Right ventricle myocardium inferior (tissue), 1 donor: ENCODE measurements at regions not wholly inside any gene's neighbourhood (a gene's known extent, or its start where the extent isn't known, plus 50 kb on each side); places are given as distances from the start of the nearest gene placed in this dataset.

Experiments used
- ATAC-seq: fragments of 200-7000 bp; cut with Tn5 transposase; one replicate; pipeline ENCODE4 v1.9.1; 2020; ENCODE audit warnings: mild to moderate bottlenecking, moderate library complexity
- DNase-seq: peaks from one replicate; pipeline ENCODE4 v3.0.0; 2021; ENCODE audit errors: missing footprints
- intact Hi-C: fragments of 100-400 bp; cut with DNase I; formaldehyde crosslinking; loops from one replicate; pipeline ENCODE4 v1.11.0; 2022
- donor health status: DM: no; HTN: yes; CAD: no; lungs with severe emphysema.

DNA sequence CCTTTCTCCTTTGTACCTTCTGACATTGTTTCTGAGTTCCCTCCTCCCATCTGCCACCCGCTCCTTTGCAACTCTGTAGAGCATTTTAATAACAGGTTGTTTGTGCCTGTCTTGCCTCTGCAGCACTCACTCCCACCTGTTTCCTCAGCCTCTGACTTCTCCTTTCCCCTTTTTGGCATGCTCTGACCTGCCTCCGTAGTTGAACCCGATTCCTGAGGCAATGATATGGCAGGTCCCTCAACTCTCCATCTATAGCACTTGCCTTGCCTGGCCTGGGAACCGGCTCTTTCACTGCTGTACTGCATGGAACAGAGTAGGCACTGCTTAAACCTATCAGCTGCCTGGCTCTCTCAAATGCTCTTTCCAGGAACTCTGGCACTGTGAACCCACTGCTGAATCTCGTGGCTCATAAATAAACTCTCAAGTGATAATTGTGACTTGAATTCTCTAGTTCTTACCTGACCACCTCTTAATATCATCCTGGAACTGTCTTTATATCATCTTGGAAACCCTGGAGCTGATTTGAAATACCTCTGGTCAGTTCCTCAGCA is 50.3 kb downstream of the UTRN start:
- DNase-seq (no peak), ATAC-seq (no peak)
- intact Hi-C loops: no loop called here

- intact Hi-C loops: no loop called here
- no peak for DNase-seq
- no peak for ATAC-seq
These were observed 50.8 kb downstream of the UTRN start for GRCh38 chr6:144335914-144336313.

- no peak for ATAC-seq
- intact Hi-C loops: no loop called here
- no peak for DNase-seq
These were observed 51.8 kb downstream of the UTRN start for GRCh38 chr6:144336900-144337299.

DNA sequence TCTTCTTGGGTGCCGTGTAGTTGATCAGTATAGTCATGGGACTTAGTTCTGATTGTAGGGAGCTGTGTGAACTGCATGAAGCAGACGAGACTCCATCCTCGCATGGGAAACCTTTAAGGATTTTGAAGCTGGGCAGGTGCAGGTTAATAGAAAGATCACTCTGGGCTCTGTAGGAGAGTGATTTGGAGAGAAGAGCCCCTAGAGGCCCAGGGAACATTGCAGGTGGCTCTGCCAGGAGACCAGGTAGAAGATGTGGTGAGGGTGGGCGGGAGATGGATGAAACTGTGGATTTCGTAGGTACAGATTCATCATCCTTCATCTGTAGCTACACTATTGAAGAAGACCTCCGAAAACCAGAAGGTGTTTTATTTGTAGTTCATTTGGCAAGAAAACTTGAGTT is 53.3 kb downstream of the UTRN start:
- DNase-seq: no peak
- no peak for ATAC-seq
- intact Hi-C loops: no loop called here

DNA sequence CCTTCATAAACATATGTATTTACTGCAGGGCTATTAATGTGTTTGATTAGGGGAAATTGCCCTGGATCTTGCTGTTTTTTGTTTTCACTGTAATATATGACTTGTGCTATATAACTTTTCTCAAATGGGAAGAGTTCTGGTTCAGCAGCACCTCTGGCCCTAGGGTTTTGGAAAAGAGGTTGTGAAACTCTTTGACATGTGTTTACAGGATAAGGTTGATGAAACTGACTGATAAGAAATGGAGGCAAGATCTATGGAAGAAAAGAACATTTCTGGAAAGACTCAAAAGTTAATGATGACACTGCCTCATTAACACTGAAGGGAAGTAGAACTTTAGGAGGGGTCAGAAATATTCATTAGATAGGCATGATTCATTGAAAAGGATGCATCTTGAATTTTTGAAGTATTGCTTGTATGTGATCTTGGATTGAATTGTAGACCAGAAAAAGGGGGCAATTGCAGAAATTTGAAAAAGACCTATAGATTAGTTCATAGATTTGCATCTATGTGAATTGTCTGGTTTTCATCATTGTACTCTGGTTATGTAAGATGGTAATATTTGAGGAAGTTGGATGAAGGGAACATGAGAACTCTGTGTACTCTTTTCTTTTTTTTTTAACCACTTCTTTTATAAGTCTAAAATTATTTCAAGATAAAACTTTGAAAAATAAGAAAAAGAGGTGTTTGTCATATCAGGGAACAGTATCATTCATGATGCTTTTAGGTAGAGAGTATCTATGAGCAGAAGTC is 54.0 kb downstream of the UTRN start:
- intact Hi-C loops: no loop called here
- ATAC-seq (no peak), DNase-seq (no peak)

DNA sequence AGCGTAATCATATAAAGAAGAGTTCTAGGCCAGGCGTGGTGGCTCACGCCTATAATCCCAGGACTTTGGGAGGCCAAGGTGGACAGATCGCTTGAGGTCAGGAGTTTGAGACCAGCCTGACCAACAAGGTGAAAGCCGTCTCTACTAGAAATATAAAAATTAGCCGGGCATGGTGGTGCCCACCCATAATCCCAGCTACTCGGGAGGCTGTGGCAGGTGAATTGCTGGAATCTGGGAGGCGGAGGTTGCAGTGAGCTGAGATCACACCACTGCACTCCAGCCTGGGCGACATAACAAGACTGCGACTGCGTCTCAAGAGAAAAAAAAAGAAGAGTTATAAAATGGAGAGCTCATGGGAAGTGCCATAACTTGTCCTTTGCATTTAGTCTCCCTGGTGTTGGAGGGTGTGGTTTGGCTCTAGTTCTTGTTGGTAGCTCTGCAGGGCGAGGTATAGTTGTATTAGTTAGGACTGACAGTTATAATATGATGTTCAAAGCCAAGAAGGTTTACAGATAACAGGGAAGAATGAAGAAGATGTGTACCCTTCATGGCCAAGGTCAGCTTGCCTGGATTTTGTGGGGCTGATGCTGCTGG is 54.8 kb downstream of the UTRN start:
- ATAC-seq: peak; percentile 7
- DNase-seq: no peak
- intact Hi-C loops: loop anchor here (5.0 kb wide), 1 partner anchor 53 kb away; the partner anchor contains the start of gene UTRN

GRCh38 chr6:144340541-144341371 is 55.6 kb downstream of the UTRN start:
- DNase-seq: no peak
- intact Hi-C loops: loop anchor here (5.0 kb wide), 1 partner anchor 53 kb away; the partner anchor contains the start of gene UTRN
- peak; percentile 38 for ATAC-seq

- intact Hi-C loops: loop anchor here (5.0 kb wide), 1 partner anchor 55 kb away; the partner anchor contains the start of gene UTRN
- ATAC-seq (no peak), DNase-seq (no peak)
These were observed 56.8 kb downstream of the UTRN start for GRCh38 chr6:144341831-144342527.

DNA sequence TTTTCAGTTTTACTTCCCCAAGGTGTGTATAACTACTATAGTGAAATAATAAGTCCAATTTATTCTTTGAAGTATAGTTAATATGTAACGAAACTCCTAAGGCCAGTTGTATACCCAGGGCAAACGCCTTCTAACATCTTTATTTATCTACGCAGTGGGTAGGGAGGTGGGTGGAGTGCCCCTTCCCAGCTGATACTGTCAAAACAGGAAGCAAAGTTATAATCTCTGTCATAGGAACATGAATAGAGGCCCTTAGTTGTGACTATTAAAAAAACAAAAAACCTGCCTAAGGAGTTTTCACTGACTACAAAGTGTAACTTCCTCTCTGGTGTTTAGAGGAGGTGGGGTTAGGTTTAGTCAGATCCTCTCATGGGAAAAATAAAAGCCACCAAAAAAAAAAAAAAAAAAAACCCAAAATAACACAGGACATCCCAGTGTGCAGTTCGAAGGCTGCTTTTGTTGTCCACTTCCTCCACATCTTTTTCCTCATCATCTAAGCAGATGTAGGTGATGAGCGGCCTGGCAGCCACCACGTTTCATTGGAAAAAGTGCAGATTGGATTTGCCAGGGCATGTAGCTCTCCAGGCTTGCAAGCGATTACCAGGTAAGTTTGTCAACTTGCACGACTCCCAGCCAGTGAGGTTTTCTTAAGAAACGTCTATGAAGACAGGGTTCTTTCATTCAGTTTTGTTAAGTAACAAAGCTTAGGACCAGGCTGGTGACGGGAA is 58.7 kb downstream of the UTRN start:
- intact Hi-C loops: loop anchor here (5.0 kb wide), 1 partner anchor 57 kb away; the partner anchor contains the start of gene UTRN
- no peak for DNase-seq

GRCh38 chr6:144344646-144345045 is 59.5 kb downstream of the UTRN start:
- ATAC-seq: no peak
- intact Hi-C loops: loop anchor here (5.0 kb wide), 1 partner anchor 57 kb away; the partner anchor contains the start of gene UTRN
- no peak for DNase-seq

More for the DNA sequence above, 58.7 kb downstream of the UTRN start:
- peak; percentile 56 for ATAC-seq

DNA sequence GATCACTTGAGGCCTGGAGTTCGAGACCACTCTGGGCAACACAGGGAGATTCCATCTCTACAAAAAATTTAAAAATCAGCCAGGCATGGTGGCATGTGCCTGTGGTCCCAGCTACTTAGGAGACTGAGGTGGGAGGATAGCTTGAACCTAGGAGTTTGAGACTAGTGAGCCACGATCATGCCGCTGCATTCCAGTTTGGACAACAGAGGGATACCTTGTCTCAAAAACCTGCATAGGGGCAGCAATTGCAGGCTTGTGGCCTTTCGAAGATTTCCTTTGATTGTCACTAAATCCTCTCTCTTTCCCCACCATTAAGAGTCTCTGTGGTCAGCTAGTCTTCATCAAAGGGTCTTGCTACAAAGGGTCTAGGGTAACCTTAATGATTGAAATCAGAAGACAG is 60.3 kb downstream of the UTRN start:
- DNase-seq (no peak), ATAC-seq (no peak)
- intact Hi-C loops: no loop called here

- DNase-seq (no peak), ATAC-seq (no peak)
- intact Hi-C loops: no loop called here
These were observed 61.7 kb downstream of the UTRN start for GRCh38 chr6:144346719-144347447.

- intact Hi-C loops: no loop called here
- ATAC-seq (no peak), DNase-seq (no peak)
These were observed 62.3 kb downstream of the UTRN start for GRCh38 chr6:144347448-144347759.

- intact Hi-C loops: no loop called here
- DNase-seq (no peak), ATAC-seq (no peak)
These were observed 62.8 kb downstream of the UTRN start for GRCh38 chr6:144347933-144348332.

- ATAC-seq (peak; percentile 36), DNase-seq (no peak)
- intact Hi-C loops: no loop called here
These were observed 64.8 kb downstream of the UTRN start for GRCh38 chr6:144349690-144350527.

DNA sequence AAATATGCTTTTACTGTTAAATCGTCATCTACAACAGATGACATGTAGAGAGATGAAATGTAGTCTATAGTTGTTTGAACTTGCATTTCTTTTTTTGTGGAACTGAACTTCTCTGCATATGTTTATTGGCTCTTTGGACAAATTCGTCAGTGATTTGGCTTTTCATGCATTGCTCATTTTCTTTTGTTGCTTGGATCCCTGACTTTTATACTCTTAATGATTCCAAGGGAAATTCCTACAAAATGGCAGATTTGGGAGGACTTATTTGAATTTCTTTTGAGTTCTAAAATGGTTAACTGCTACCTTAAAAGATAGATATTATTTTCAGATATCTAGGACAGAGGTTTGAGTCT is 65.4 kb downstream of the UTRN start:
- intact Hi-C loops: no loop called here
- no peak for ATAC-seq
- no peak for DNase-seq
